Fibroblast of mammary gland (primary cell): ENCODE measurements at regions not wholly inside any gene's neighbourhood (a gene's known extent, or its start where the extent isn't known, plus 50 kb on each side); places are given as distances from the start of the nearest gene placed in this dataset.
"Not testable (repeated sequence)": the region's sequence is repeated elsewhere in the genome, so short reads cannot be mapped to it uniquely, and the experiment has no call there.

Experiments
- DNase-seq: peaks from one replicate; pipeline ENCODE4 v3.0.0-alpha.2; 2010; ENCODE audit warnings: low read depth
- H3K4me3 ChIP-seq: 2 replicates; pipeline ENCODE4 v1.5.1; 2011; ENCODE audit warnings: low read depth, mild to moderate bottlenecking, low read length, moderate library complexity; ENCODE audit not compliant: control insufficient read depth
- CTCF ChIP-seq: conservative IDR thresholded peaks from 2 replicates; pipeline ENCODE4 v1.5.1; 2011; ENCODE audit warnings: low read depth, low read length, inconsistent platforms; ENCODE audit not compliant: control insufficient read depth, insufficient read depth

GRCh38 chr4:129988957-129989356 lies 893.0 kb downstream of the C4orf33 start:
- no peak for DNase-seq
- TF ChIP-seq CTCF = no peak
- no peak overlapping the region for H3K4me3 ChIP-seq

GRCh38 chr4:129994715-129995114 lies 898.8 kb downstream of the C4orf33 start:
- TF ChIP-seq CTCF = no peak
- no peak for DNase-seq
- no peak overlapping the region for H3K4me3 ChIP-seq

- no peak for DNase-seq
- no peak overlapping the region for H3K4me3 ChIP-seq
- no peak for TF ChIP-seq CTCF
Observed at GRCh38 chr4:129998436-129999150, 902.6 kb downstream of the C4orf33 start.

DNA sequence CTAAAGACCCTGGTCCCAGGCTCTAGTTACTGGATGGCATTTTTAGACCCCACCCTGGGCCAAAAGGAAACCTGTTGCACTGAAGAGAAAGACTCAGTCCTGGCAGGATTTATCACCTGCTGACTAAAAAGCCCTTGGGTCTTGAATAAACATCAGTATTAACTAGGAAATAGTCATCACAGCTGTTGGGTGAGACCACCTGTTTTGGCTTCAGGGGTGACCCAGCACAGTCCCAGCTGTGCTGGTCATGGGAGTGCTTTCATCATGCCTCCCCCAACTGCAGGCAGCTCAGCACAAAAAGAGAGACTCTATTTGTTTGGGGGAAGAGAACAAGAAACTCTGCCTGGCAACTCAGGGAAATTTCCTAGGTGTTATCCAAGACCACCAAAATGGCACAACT lies 903.2 kb downstream of the C4orf33 start:
- no peak overlapping the region for H3K4me3 ChIP-seq
- no peak for TF ChIP-seq CTCF
- DNase-seq = no peak

DNA sequence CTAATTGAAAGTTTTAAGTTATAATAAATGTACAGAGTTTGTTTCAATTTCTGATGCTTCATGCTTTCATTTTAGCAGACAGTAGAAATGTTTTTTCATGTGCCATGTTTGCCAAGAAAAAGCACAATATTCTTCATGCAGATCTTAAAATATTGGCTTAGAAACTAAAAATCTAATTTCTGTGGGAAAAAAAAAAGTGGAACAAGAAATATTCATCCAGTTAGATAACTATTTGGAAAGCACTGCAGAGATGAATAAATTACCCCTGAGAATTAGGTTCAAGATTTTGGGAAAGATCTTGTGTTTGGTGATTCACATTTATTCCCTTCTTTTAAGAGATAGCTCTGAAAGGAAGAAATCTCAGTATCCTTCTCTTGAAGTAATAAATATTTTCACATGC lies 912.5 kb downstream of the C4orf33 start:
- no peak overlapping the region for H3K4me3 ChIP-seq
- DNase-seq = no peak
- TF ChIP-seq CTCF = no peak

- not testable (repeated sequence) for H3K4me3 ChIP-seq, DNase-seq
Observed at GRCh38 chr4:130012806-130013205, 916.9 kb downstream of the C4orf33 start.

DNA sequence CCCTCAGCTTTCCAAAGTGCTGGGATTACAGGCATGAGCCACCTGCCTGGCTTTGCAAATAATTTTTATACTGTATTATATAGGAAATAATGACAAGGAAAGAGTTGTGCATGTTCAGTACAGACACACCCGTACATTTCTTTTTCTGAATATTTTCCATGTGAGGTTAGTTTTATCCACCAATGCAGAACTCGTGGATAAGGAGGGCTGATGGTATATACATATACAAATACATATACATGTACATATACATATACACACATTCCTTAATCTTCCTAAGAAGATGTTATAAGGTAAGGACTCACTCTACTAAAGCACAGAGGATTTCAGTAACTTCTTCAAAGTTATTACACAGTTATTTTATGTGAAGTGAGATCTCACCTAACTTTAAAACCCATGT lies 925.8 kb downstream of the C4orf33 start:
- TF ChIP-seq CTCF = no peak
- DNase-seq = no peak
- no peak overlapping the region for H3K4me3 ChIP-seq
